ENCODE measurements at regions not wholly inside any gene's neighbourhood (a gene's known extent, or its start where the extent isn't known, plus 50 kb on each side); places are given as distances from the start of the nearest gene placed in this dataset.

- no peak overlapping the region for H3K4me3 ChIP-seq (ENCODE audit: low read depth, low read length)
- no peaks in the 10 kb centered on the region for H3K9me3 ChIP-seq (ENCODE audit: control insufficient read depth, insufficient read depth, low read depth, low read length)
- no peak overlapping the region for H3K9ac ChIP-seq (ENCODE audit: low read length)
- no peak overlapping the region for H3K27ac ChIP-seq (ENCODE audit: low read depth, low read length)
- no peaks in the 10 kb centered on the region for H3K36me3 ChIP-seq (ENCODE audit: control insufficient read depth, insufficient read depth, low read length)
- no peaks in the 10 kb centered on the region for H3K4me1 ChIP-seq (ENCODE audit: control insufficient read depth, insufficient read depth, low read length)
- H3K27me3 ChIP-seq (ENCODE audit: control insufficient read depth, insufficient read depth, low read length) = no peaks in the 10 kb centered on the region
These were observed 96.2 kb downstream of the TENT5A start for GRCh38 chr6:81656231-81656630.

- H3K36me3 ChIP-seq (ENCODE audit: control insufficient read depth, insufficient read depth, low read length) = no peaks in the 10 kb centered on the region
- H3K27ac ChIP-seq (ENCODE audit: low read depth, low read length) = no peak overlapping the region
- H3K9me3 ChIP-seq (ENCODE audit: control insufficient read depth, insufficient read depth, low read depth, low read length) = no peaks in the 10 kb centered on the region
- H3K4me3 ChIP-seq (ENCODE audit: low read depth, low read length) = no peak overlapping the region
- no peaks in the 10 kb centered on the region for H3K27me3 ChIP-seq (ENCODE audit: control insufficient read depth, insufficient read depth, low read length)
- H3K9ac ChIP-seq (ENCODE audit: low read length) = no peak overlapping the region
- no peaks in the 10 kb centered on the region for H3K4me1 ChIP-seq (ENCODE audit: control insufficient read depth, insufficient read depth, low read length)
These were observed 96.8 kb downstream of the TENT5A start for GRCh38 chr6:81655696-81656095.

GRCh38 chr6:81648502-81648901 lies 104.0 kb downstream of the TENT5A start:
- Histone ChIP-seq H3K4me3 (ENCODE audit: low read depth, low read length) (no peak overlapping the region), H3K36me3 (ENCODE audit: control insufficient read depth, insufficient read depth, low read length) (no peaks in the 10 kb centered on the region), H3K9me3 (ENCODE audit: control insufficient read depth, insufficient read depth, low read depth, low read length) (no peaks in the 10 kb centered on the region), H3K9ac (ENCODE audit: low read length) (no peak overlapping the region), H3K4me1 (ENCODE audit: control insufficient read depth, insufficient read depth, low read length) (no peaks in the 10 kb centered on the region), H3K27me3 (ENCODE audit: control insufficient read depth, insufficient read depth, low read length) (no peaks in the 10 kb centered on the region), H3K27ac (ENCODE audit: low read depth, low read length) (no peak overlapping the region)

- no peak overlapping the region for H3K27ac ChIP-seq (ENCODE audit: low read depth, low read length)
- no peaks in the 10 kb centered on the region for H3K36me3 ChIP-seq (ENCODE audit: control insufficient read depth, insufficient read depth, low read length)
- H3K9me3 ChIP-seq (ENCODE audit: control insufficient read depth, insufficient read depth, low read depth, low read length) = no peaks in the 10 kb centered on the region
- no peak overlapping the region for H3K9ac ChIP-seq (ENCODE audit: low read length)
- no peaks in the 10 kb centered on the region for H3K4me1 ChIP-seq (ENCODE audit: control insufficient read depth, insufficient read depth, low read length)
- peaks cover 3% of the 10 kb centered on the region; the same call in 1 of the 2 replicates for H3K27me3 ChIP-seq (ENCODE audit: control insufficient read depth, insufficient read depth, low read length)
- no peak overlapping the region for H3K4me3 ChIP-seq (ENCODE audit: low read depth, low read length)
These were observed 109.3 kb downstream of the TENT5A start for GRCh38 chr6:81643156-81643555.

GRCh38 chr6:81640891-81641290 lies 111.6 kb downstream of the TENT5A start:
- no peaks in the 10 kb centered on the region for H3K4me1 ChIP-seq (ENCODE audit: control insufficient read depth, insufficient read depth, low read length)
- peaks cover 3% of the 10 kb centered on the region; the same call in 1 of the 2 replicates for H3K27me3 ChIP-seq (ENCODE audit: control insufficient read depth, insufficient read depth, low read length)
- no peaks in the 10 kb centered on the region for H3K36me3 ChIP-seq (ENCODE audit: control insufficient read depth, insufficient read depth, low read length)
- no peak overlapping the region for H3K27ac ChIP-seq (ENCODE audit: low read depth, low read length)
- H3K9ac ChIP-seq (ENCODE audit: low read length) = no peak overlapping the region
- no peaks in the 10 kb centered on the region for H3K9me3 ChIP-seq (ENCODE audit: control insufficient read depth, insufficient read depth, low read depth, low read length)
- H3K4me3 ChIP-seq (ENCODE audit: low read depth, low read length) = no peak overlapping the region

GRCh38 chr6:81640126-81640525 lies 112.4 kb downstream of the TENT5A start:
- no peak overlapping the region for H3K27ac ChIP-seq (ENCODE audit: low read depth, low read length)
- H3K4me3 ChIP-seq (ENCODE audit: low read depth, low read length) = no peak overlapping the region
- no peaks in the 10 kb centered on the region for H3K36me3 ChIP-seq (ENCODE audit: control insufficient read depth, insufficient read depth, low read length)
- peaks cover 3% of the 10 kb centered on the region; the same call in 1 of the 2 replicates for H3K27me3 ChIP-seq (ENCODE audit: control insufficient read depth, insufficient read depth, low read length)
- no peaks in the 10 kb centered on the region for H3K9me3 ChIP-seq (ENCODE audit: control insufficient read depth, insufficient read depth, low read depth, low read length)
- no peak overlapping the region for H3K9ac ChIP-seq (ENCODE audit: low read length)
- no peaks in the 10 kb centered on the region for H3K4me1 ChIP-seq (ENCODE audit: control insufficient read depth, insufficient read depth, low read length)

GRCh38 chr6:81638366-81638765 lies 114.1 kb downstream of the TENT5A start:
- Histone ChIP-seq H3K9ac (ENCODE audit: low read length) (no peak overlapping the region), H3K4me3 (ENCODE audit: low read depth, low read length) (no peak overlapping the region), H3K9me3 (ENCODE audit: control insufficient read depth, insufficient read depth, low read depth, low read length) (no peaks in the 10 kb centered on the region), H3K27me3 (ENCODE audit: control insufficient read depth, insufficient read depth, low read length) (peaks cover 3% of the 10 kb centered on the region; the same call in 1 of the 2 replicates), H3K4me1 (ENCODE audit: control insufficient read depth, insufficient read depth, low read length) (no peaks in the 10 kb centered on the region), H3K36me3 (ENCODE audit: control insufficient read depth, insufficient read depth, low read length) (no peaks in the 10 kb centered on the region), H3K27ac (ENCODE audit: low read depth, low read length) (no peak overlapping the region)

- Histone ChIP-seq H3K27ac (ENCODE audit: low read depth, low read length) (no peak overlapping the region), H3K9ac (ENCODE audit: low read length) (no peak overlapping the region), H3K9me3 (ENCODE audit: control insufficient read depth, insufficient read depth, low read depth, low read length) (no peaks in the 10 kb centered on the region), H3K4me1 (ENCODE audit: control insufficient read depth, insufficient read depth, low read length) (no peaks in the 10 kb centered on the region), H3K27me3 (ENCODE audit: control insufficient read depth, insufficient read depth, low read length) (peaks cover 3% of the 10 kb centered on the region; the same call in 1 of the 2 replicates), H3K36me3 (ENCODE audit: control insufficient read depth, insufficient read depth, low read length) (no peaks in the 10 kb centered on the region), H3K4me3 (ENCODE audit: low read depth, low read length) (no peak overlapping the region)
These were observed 115.4 kb downstream of the TENT5A start for GRCh38 chr6:81636930-81637568.

GRCh38 chr6:81634155-81634880 lies 118.2 kb downstream of the TENT5A start:
- H3K9me3 ChIP-seq (ENCODE audit: control insufficient read depth, insufficient read depth, low read depth, low read length) = peaks cover 3% of the 10 kb centered on the region; the same call in 1 of the 2 replicates
- no peak overlapping the region for H3K4me3 ChIP-seq (ENCODE audit: low read depth, low read length)
- no peaks in the 10 kb centered on the region for H3K4me1 ChIP-seq (ENCODE audit: control insufficient read depth, insufficient read depth, low read length)
- H3K27ac ChIP-seq (ENCODE audit: low read depth, low read length) = no peak overlapping the region
- H3K27me3 ChIP-seq (ENCODE audit: control insufficient read depth, insufficient read depth, low read length) = no peaks in the 10 kb centered on the region
- no peaks in the 10 kb centered on the region for H3K36me3 ChIP-seq (ENCODE audit: control insufficient read depth, insufficient read depth, low read length)
- H3K9ac ChIP-seq (ENCODE audit: low read length) = no peak overlapping the region

- Histone ChIP-seq H3K9me3 (ENCODE audit: control insufficient read depth, insufficient read depth, low read depth, low read length) (peaks cover 3% of the 10 kb centered on the region; the same call in 1 of the 2 replicates), H3K4me3 (ENCODE audit: low read depth, low read length) (no peak overlapping the region), H3K36me3 (ENCODE audit: control insufficient read depth, insufficient read depth, low read length) (no peaks in the 10 kb centered on the region), H3K27me3 (ENCODE audit: control insufficient read depth, insufficient read depth, low read length) (no peaks in the 10 kb centered on the region), H3K27ac (ENCODE audit: low read depth, low read length) (no peak overlapping the region), H3K9ac (ENCODE audit: low read length) (no peak overlapping the region), H3K4me1 (ENCODE audit: control insufficient read depth, insufficient read depth, low read length) (no peaks in the 10 kb centered on the region)
These were observed 119.1 kb downstream of the TENT5A start for GRCh38 chr6:81633391-81633790.

GRCh38 chr6:81630719-81631118 lies 121.8 kb downstream of the TENT5A start:
- Histone ChIP-seq H3K4me3 (ENCODE audit: low read depth, low read length) (no peak overlapping the region), H3K36me3 (ENCODE audit: control insufficient read depth, insufficient read depth, low read length) (no peaks in the 10 kb centered on the region), H3K27me3 (ENCODE audit: control insufficient read depth, insufficient read depth, low read length) (no peaks in the 10 kb centered on the region), H3K4me1 (ENCODE audit: control insufficient read depth, insufficient read depth, low read length) (no peaks in the 10 kb centered on the region), H3K9me3 (ENCODE audit: control insufficient read depth, insufficient read depth, low read depth, low read length) (peaks cover 3% of the 10 kb centered on the region; the same call in 1 of the 2 replicates), H3K27ac (ENCODE audit: low read depth, low read length) (no peak overlapping the region), H3K9ac (ENCODE audit: low read length) (no peak overlapping the region)

All from HUES6 (cell line).